MM.1S (cell line): ENCODE measurements at regions not wholly inside any gene's neighbourhood (a gene's known extent, or its start where the extent isn't known, plus 50 kb on each side); places are given as distances from the start of the nearest gene placed in this dataset.

Experiments used
- DNase-seq: peaks from one replicate; pipeline ENCODE4 v3.0.0-alpha.2; 2015
- H2AFZ ChIP-seq: fragments of 300-600 bp; sonication (generic); 2 replicates; pipeline ENCODE4 v1.6.0; 2016; ENCODE audit warnings: antibody characterized with exemption, low read length
- H3F3A ChIP-seq: fragments of 300-600 bp; sonication (generic); 2 replicates; pipeline ENCODE4 v1.6.1; 2016; ENCODE audit warnings: mild to moderate bottlenecking, antibody characterized with exemption, low read length, moderate library complexity, mixed read lengths; ENCODE audit not compliant: insufficient read depth
- H3K27ac ChIP-seq: fragments of 300-600 bp; sonication (generic); 2 replicates; pipeline ENCODE4 v1.5.1; 2016; ENCODE audit warnings: mild to moderate bottlenecking, low read length
- H3K27me3 ChIP-seq: fragments of 300-600 bp; sonication (generic); replicated peaks from 2 replicates; pipeline ENCODE4 v1.6.0; 2016; ENCODE audit warnings: low read length; ENCODE audit not compliant: insufficient read depth
- H3K36me3 ChIP-seq: fragments of 300-600 bp; sonication (generic); replicated peaks from 2 replicates; pipeline ENCODE4 v1.6.1; 2016; ENCODE audit warnings: mild to moderate bottlenecking, low read length, mixed read lengths; ENCODE audit not compliant: insufficient read depth
- H3K4me1 ChIP-seq: fragments of 300-600 bp; sonication (generic); 2 replicates; pipeline ENCODE4 v1.6.1; 2016; ENCODE audit warnings: low read length, mixed read lengths
- H3K4me2 ChIP-seq: fragments of 300-600 bp; sonication (generic); 2 replicates; pipeline ENCODE4 v1.6.0; 2016; ENCODE audit warnings: low read depth, low read length
- H3K4me3 ChIP-seq: fragments of 300-600 bp; sonication (generic); 2 replicates; pipeline ENCODE4 v1.5.1; 2016; ENCODE audit warnings: low read length, mixed read lengths
- H3K79me2 ChIP-seq: fragments of 300-600 bp; sonication (generic); 2 replicates; pipeline ENCODE4 v1.6.1; 2016; ENCODE audit warnings: mixed run types, low read length, mixed read lengths
- H3K9ac ChIP-seq: fragments of 300-600 bp; sonication (generic); 2 replicates; pipeline ENCODE4 v1.6.1; 2016; ENCODE audit warnings: low read length, mixed read lengths
- H3K9me2 ChIP-seq: fragments of 300-600 bp; sonication (generic); replicated peaks from 2 replicates; pipeline ENCODE4 v1.6.1; 2016; ENCODE audit warnings: mild to moderate bottlenecking, low read length, mixed read lengths; ENCODE audit not compliant: insufficient read depth
- H3K9me3 ChIP-seq: fragments of 300-600 bp; sonication (generic); replicated peaks from 2 replicates; pipeline ENCODE4 v1.6.1; 2016; ENCODE audit warnings: mild to moderate bottlenecking, low read length, mixed read lengths; ENCODE audit not compliant: insufficient read depth
- H4K20me1 ChIP-seq: fragments of 300-600 bp; sonication (generic); 2 replicates; pipeline ENCODE4 v1.6.1; 2016; ENCODE audit warnings: mild to moderate bottlenecking, low read length, moderate library complexity, mixed read lengths; ENCODE audit not compliant: insufficient read depth
- CTCF ChIP-seq: fragments of 300-600 bp; sonication (generic); IDR thresholded peaks from 2 replicates; pipeline ENCODE4 v1.5.1; 2016; ENCODE audit warnings: antibody characterized with exemption, low read length, mixed read lengths
- EZH2 ChIP-seq: fragments of 300-600 bp; sonication (generic); optimal IDR thresholded peaks from 2 replicates; pipeline ENCODE3; 2017; ENCODE audit warnings: low read depth, mild to moderate bottlenecking, antibody characterized with exemption, low read length, mixed read lengths
- EZH2phosphoT487 ChIP-seq: fragments of 300-600 bp; sonication (generic); IDR thresholded peaks from 2 replicates; pipeline ENCODE4 v1.6.1; 2018; ENCODE audit warnings: antibody characterized with exemption, low read length

DNA sequence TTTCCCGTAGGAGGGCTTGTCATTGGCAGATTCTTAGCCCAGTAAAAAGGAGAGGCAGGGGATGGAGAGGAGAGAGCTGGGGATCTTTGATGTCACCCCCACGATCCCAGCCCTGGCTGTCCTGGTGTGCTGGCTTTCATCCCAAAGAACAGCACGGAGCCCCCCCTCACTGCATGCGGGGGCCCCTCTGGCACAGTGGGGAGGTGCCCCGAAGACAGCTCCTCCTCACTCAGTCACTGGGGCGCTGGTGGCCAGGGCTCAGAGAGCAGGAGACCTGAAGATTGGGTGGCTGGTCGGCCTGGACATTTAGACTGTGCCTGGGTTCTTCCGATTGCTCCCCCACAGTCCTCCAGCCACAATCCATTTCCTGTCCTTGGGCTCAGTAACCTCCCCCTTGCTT, 207.5 kb downstream of the MELK start:
- Histone ChIP-seq H3K4me3 (no peak overlapping the region), H3K27me3 (peaks cover 83% of the 10 kb centered on the region), H3K36me3 (no peaks in the 10 kb centered on the region), H4K20me1 (no peaks in the 10 kb centered on the region), H3F3A (no peaks in the 10 kb centered on the region), H3K79me2 (no peaks in the 10 kb centered on the region), H3K9me3 (no peaks in the 10 kb centered on the region), H2AFZ (no peak overlapping the region), H3K4me1 (no peaks in the 10 kb centered on the region), H3K9ac (no peak overlapping the region), H3K27ac (no peak overlapping the region), H3K4me2 (no peak overlapping the region), H3K9me2 (no peaks in the 10 kb centered on the region)
- DNase-seq = no peak
- TF ChIP-seq CTCF = no peak
- TF ChIP-seq EZH2phosphoT487 = no peak
- no peak for TF ChIP-seq EZH2

- Histone ChIP-seq H3K79me2 (no peaks in the 10 kb centered on the region), H3K27me3 (peaks cover 70% of the 10 kb centered on the region), H2AFZ (no peak overlapping the region), H3K4me2 (no peak overlapping the region), H3F3A (no peaks in the 10 kb centered on the region), H3K36me3 (no peaks in the 10 kb centered on the region), H3K9ac (no peak overlapping the region), H3K4me3 (no peak overlapping the region), H3K27ac (no peak overlapping the region), H3K9me2 (no peaks in the 10 kb centered on the region), H4K20me1 (no peaks in the 10 kb centered on the region), H3K9me3 (no peaks in the 10 kb centered on the region), H3K4me1 (no peaks in the 10 kb centered on the region)
- no peak for DNase-seq
- no peak for TF ChIP-seq CTCF
- TF ChIP-seq EZH2 = no peak
- no peak for TF ChIP-seq EZH2phosphoT487
These were observed 208.8 kb downstream of the MELK start for GRCh38 chr9:36781533-36781932.
